H1 (cell line): ENCODE measurements at regions not wholly inside any gene's neighbourhood (a gene's known extent, or its start where the extent isn't known, plus 50 kb on each side); places are given as distances from the start of the nearest gene placed in this dataset.

Source experiments
- CTCF ChIA-PET: fragments of 300-600 bp; sonication (Branson Sonifier 250); formaldehyde crosslinking; loops from one replicate; lab custom pipeline; 2021; ENCODE audit not compliant: partially characterized antibody; lab: Charles Lee
- POLR2A ChIA-PET: fragments of 300-600 bp; sonication (Branson Sonifier 250); formaldehyde crosslinking; loops from one replicate; lab custom pipeline; 2021; ENCODE audit warnings: inconsistent platforms; ENCODE audit not compliant: partially characterized antibody; lab: Charles Lee
- DNase-seq, 2 experiments: peaks; one replicate each; pipeline versions ENCODE4 v3.0.0 to v3.0.0-alpha.2; 2010 to 2022; ENCODE audit warnings: low spot score in 2 of 2, low read depth in 1 of 2, mixed read lengths in 1 of 2
- FAIRE-seq: peaks from 2 replicates; lab custom pipeline; 2011; peaks lifted over from hg19 to GRCh38; lab: Jason Lieb, UNC
- H2AFZ ChIP-seq: 2 replicates; pipeline ENCODE4 v1.8.1; 2012; ENCODE audit warnings: low read length, inconsistent platforms
- H2AK5ac ChIP-seq: 2 replicates; pipeline ENCODE4 v1.6.1; 2013; ENCODE audit warnings: low read depth, low read length
- H2BK120ac ChIP-seq: replicated peaks from 2 replicates; pipeline ENCODE3; 2013; ENCODE audit warnings: low read depth, low read length, inconsistent platforms
- H2BK12ac ChIP-seq: 2 replicates; pipeline ENCODE4 v1.6.1; 2013; ENCODE audit warnings: low read depth, low read length
- H2BK15ac ChIP-seq: 2 replicates; pipeline ENCODE4 v1.6.1; 2013; ENCODE audit warnings: low read length
- H2BK20ac ChIP-seq: 2 replicates; pipeline ENCODE4 v1.6.1; 2013; ENCODE audit warnings: low read length
- H2BK5ac ChIP-seq: 2 replicates; pipeline ENCODE4 v1.6.1; 2013; ENCODE audit warnings: low read depth, low read length
- H3K14ac ChIP-seq: 2 replicates; pipeline ENCODE4 v1.6.1; 2013; ENCODE audit warnings: inconsistent platforms; ENCODE audit not compliant: insufficient read length
- H3K18ac ChIP-seq: 2 replicates; pipeline ENCODE4 v1.6.1; 2013; ENCODE audit warnings: low read length; ENCODE audit errors: extremely low read depth
- H3K23ac ChIP-seq: 2 replicates; pipeline ENCODE4 v1.6.1; 2013; ENCODE audit warnings: inconsistent platforms; ENCODE audit not compliant: insufficient read length
- H3K23me2 ChIP-seq: 2 replicates; pipeline ENCODE4 v1.6.1; 2013; ENCODE audit warnings: low read depth, low read length
- H3K27ac ChIP-seq: 2 replicates; pipeline ENCODE4 v1.6.1; 2011; ENCODE audit warnings: low read depth, low read length, inconsistent platforms
- H3K27me3 ChIP-seq, 4 experiments: replicated peaks in 1 of 4; 1 replicate in 1 of 4; 2 replicates in 3 of 4; pipeline versions ENCODE4 v1.6.1 to v1.8.1; 2011 to 2013; ENCODE audit warnings: low read length in 3 of 4, mild to moderate bottlenecking in 3 of 4, inconsistent platforms in 2 of 4, mixed read lengths in 2 of 4, moderate library complexity in 1 of 4; ENCODE audit not compliant: control insufficient read depth in 3 of 4, insufficient read depth in 3 of 4; ENCODE audit errors: extremely low read depth in 1 of 4
- H3K36me3 ChIP-seq, 4 experiments: 2 replicates each; pipeline versions ENCODE4 v1.6.1 to v1.8.1; 2011 to 2013; ENCODE audit warnings: mild to moderate bottlenecking in 4 of 4, low read length in 3 of 4, moderate library complexity in 2 of 4, control low read depth in 1 of 4, inconsistent platforms in 1 of 4; ENCODE audit not compliant: insufficient read depth in 4 of 4, control insufficient read depth in 2 of 4
- H3K4ac ChIP-seq: replicated peaks from 2 replicates; pipeline ENCODE3; 2013; ENCODE audit warnings: low read length, low read depth, mixed read lengths, inconsistent platforms; ENCODE audit not compliant: insufficient read length
- H3K4me1 ChIP-seq, 4 experiments: replicated peaks in 1 of 4; 1 replicate in 1 of 4; 2 replicates in 3 of 4; pipeline versions ENCODE4 v1.6.1 to v1.8.1; 2011 to 2013; ENCODE audit warnings: low read length in 3 of 4, inconsistent platforms in 2 of 4, mixed read lengths in 1 of 4; ENCODE audit not compliant: insufficient read depth in 4 of 4, control insufficient read depth in 3 of 4
- H3K4me2 ChIP-seq, 2 experiments: 2 replicates each; pipeline versions ENCODE4 v1.6.1 to v1.8.1; 2011 to 2013; ENCODE audit warnings: low read depth in 2 of 2, low read length in 2 of 2, control low read depth in 1 of 2, inconsistent platforms in 1 of 2, mild to moderate bottlenecking in 1 of 2; ENCODE audit not compliant: insufficient read depth in 1 of 2
- H3K4me3 ChIP-seq, 4 experiments: fragments of 200-600, 300-600 bp in 1 of 4; sonication (generic), shearing (Covaris generic), sonication (Bioruptor Twin) in 1 of 4; 2 replicates each; pipeline versions ENCODE4 v1.5.1 to v1.8.1; 2011 to 2016; ENCODE audit warnings: low read length in 4 of 4, low read depth in 3 of 4, control low read depth in 2 of 4, inconsistent platforms in 2 of 4, mild to moderate bottlenecking in 2 of 4, mixed read lengths in 1 of 4, moderate library complexity in 1 of 4; ENCODE audit not compliant: insufficient read depth in 2 of 4; ENCODE audit errors: extremely low read depth in 1 of 4
- H3K56ac ChIP-seq: replicated peaks from 2 replicates; pipeline ENCODE3; 2013; ENCODE audit warnings: low read depth, mild to moderate bottlenecking, mixed read lengths, low read length, inconsistent platforms; ENCODE audit not compliant: insufficient read length
- H3K79me1 ChIP-seq: 2 replicates; pipeline ENCODE4 v1.6.1; 2013; ENCODE audit warnings: low read depth, low read length, control low read depth
- H3K79me2 ChIP-seq, 2 experiments: 2 replicates each; pipeline versions ENCODE4 v1.6.1 to v1.8.1; 2012 to 2013; ENCODE audit warnings: low read length in 2 of 2, mild to moderate bottlenecking in 2 of 2, inconsistent platforms in 1 of 2; ENCODE audit not compliant: insufficient read depth in 2 of 2, control insufficient read depth in 1 of 2
- H3K9ac ChIP-seq, 4 experiments: replicated peaks in 1 of 4; 1 replicate in 1 of 4; 2 replicates in 3 of 4; pipeline versions ENCODE4 v1.6.1 to v1.8.1; 2011 to 2013; ENCODE audit warnings: low read depth in 3 of 4, low read length in 3 of 4, control low read depth in 2 of 4, mild to moderate bottlenecking in 2 of 4, moderate library complexity in 2 of 4, inconsistent platforms in 1 of 4; ENCODE audit errors: extremely low read depth in 1 of 4
- H3K9me3 ChIP-seq, 2 experiments: 2 replicates each; pipeline versions ENCODE4 v1.6.1 to v1.8.1; 2012 to 2013; ENCODE audit warnings: mild to moderate bottlenecking in 2 of 2, moderate library complexity in 2 of 2, control low read depth in 1 of 2, inconsistent platforms in 1 of 2, low read depth in 1 of 2, low read length in 1 of 2, mixed read lengths in 1 of 2; ENCODE audit not compliant: insufficient read depth in 2 of 2
- H4K20me1 ChIP-seq, 2 experiments: replicated peaks in 1 of 2; 2 replicates each; pipeline versions ENCODE3 to v1.8.1; 2011 to 2013; ENCODE audit warnings: inconsistent platforms in 2 of 2, low read length in 2 of 2, mild to moderate bottlenecking in 1 of 2; ENCODE audit not compliant: insufficient read depth in 2 of 2, control insufficient read depth in 1 of 2
- H4K5ac ChIP-seq: 2 replicates; pipeline ENCODE4 v1.6.1; 2013; ENCODE audit warnings: low read length, low read depth, mixed read lengths, inconsistent platforms; ENCODE audit not compliant: insufficient read length
- H4K8ac ChIP-seq: 2 replicates; pipeline ENCODE4 v1.8.0; 2013; ENCODE audit warnings: mild to moderate bottlenecking, moderate library complexity, low read length, inconsistent platforms; ENCODE audit not compliant: insufficient read depth; ENCODE audit errors: extremely low read depth
- H4K91ac ChIP-seq: replicated peaks from 2 replicates; pipeline ENCODE3; 2013; ENCODE audit warnings: low read length, mixed read lengths, inconsistent platforms; ENCODE audit not compliant: insufficient read length
- BACH1 ChIP-seq: IDR thresholded peaks from 2 replicates; pipeline ENCODE4 v1.6.1; 2012; ENCODE audit warnings: low read length, improper control_type of control experiment
- WGBS, 2 experiments: shearing (Covaris generic) in 1 of 2; methylation state at CpG; one replicate each; pipeline versions ENCODE4 v1.1.6 to v1.1.7; 2013 to 2015; ENCODE audit warnings: low lambda C conversion rate in 2 of 2, mixed read lengths in 2 of 2, inconsistent platforms in 1 of 2, low coverage in 1 of 2, missing lambda C conversion rate in 1 of 2; ENCODE audit not compliant: insufficient replicate concordance in 2 of 2, insufficient coverage in 1 of 2, insufficient read length in 1 of 2; ENCODE audit errors: extremely low coverage in 1 of 2, missing lambda C conversion rate in 1 of 2; 5-methylcytosine and 5-hydroxymethylcytosine counted together

GRCh38 chr1:245098924-245099323 lies 55.9 kb upstream of the KIF26B start:
- ChIA-PET POLR2A (no interaction called here), CTCF (interaction anchor here (0.9 to 1.0 kb wide), 2 partner anchors 57 to 79 kb away, joined by 3 read pairs; no protein-coding TSS in a partner anchor)
- Histone ChIP-seq H4K8ac (no peak overlapping the region), H3K4ac (no peak overlapping the region), H2BK20ac (no peak overlapping the region), H2BK120ac (no peak overlapping the region), H3K79me2 (no peaks in the 10 kb centered on the region), H4K20me1 (no peaks in the 10 kb centered on the region), H3K14ac (no peak overlapping the region), H4K5ac (no peak overlapping the region), H2BK12ac (no peak overlapping the region), H3K79me1 (no peaks in the 10 kb centered on the region), H3K56ac (no peak overlapping the region), H2AK5ac (no peak overlapping the region), H3K23ac (no peak overlapping the region), H3K4me2 (no peak overlapping the region), H2AFZ (no peak overlapping the region), H2BK5ac (no peak overlapping the region), H3K9me3 (no peaks in the 10 kb centered on the region), H2BK15ac (no peak overlapping the region), H3K36me3 (no peaks in the 10 kb centered on the region), H3K23me2 (no peaks in the 10 kb centered on the region), H3K27ac (no peak overlapping the region), H3K4me3 (no peak overlapping the region), H4K91ac (no peak overlapping the region), H3K4me1 (peaks cover 0 to 2% (median 0%) of the 10 kb centered on the region in 4 experiments; a peak in 1 of 7 replicates), H3K9ac (no peak overlapping the region), H3K18ac (no peak overlapping the region), H3K27me3 (no peaks in the 10 kb centered on the region)
- FAIRE-seq, result no peak
- 84% methylated on average over 6 of the region's 6 CpGs; no CpG with 5 or more reads in 1 of the 2 experiments for WGBS, 2 experiments
- DNase-seq, result no peak
- TF ChIP-seq BACH1, result no peak
